ENCODE measurements at regions not wholly inside any gene's neighbourhood (a gene's known extent, or its start where the extent isn't known, plus 50 kb on each side); places are given as distances from the start of the nearest gene placed in this dataset.

GRCh38 chr1:199122085-199122484 lies 483.2 kb downstream of the PTPRC start:
- no peak for DNase-seq

- no peak for DNase-seq
Observed at GRCh38 chr1:199122532-199123311, 483.9 kb downstream of the PTPRC start.

- no peak for DNase-seq
Observed at GRCh38 chr1:199123615-199124014, 484.8 kb downstream of the PTPRC start.

GRCh38 chr1:199124351-199124750 lies 485.5 kb downstream of the PTPRC start:
- no peak for DNase-seq

- no peak for DNase-seq
Observed at GRCh38 chr1:199129247-199129646, 490.4 kb downstream of the PTPRC start.

- DNase-seq = no peak
Observed at GRCh38 chr1:199132006-199132405, 493.2 kb downstream of the PTPRC start.

GRCh38 chr1:199135901-199136300 lies 497.1 kb downstream of the PTPRC start:
- DNase-seq = no peak

- no peak for DNase-seq
Observed at GRCh38 chr1:199138061-199138460, 499.2 kb downstream of the PTPRC start.

GRCh38 chr1:199149591-199149990 lies 510.8 kb downstream of the PTPRC start:
- DNase-seq = no peak

GRCh38 chr1:199150756-199151155 lies 511.9 kb downstream of the PTPRC start:
- no peak for DNase-seq

- DNase-seq = no peak
Observed at GRCh38 chr1:199151634-199152425, 513.0 kb downstream of the PTPRC start.

- no peak for DNase-seq
Observed at GRCh38 chr1:199152676-199153075, 513.8 kb downstream of the PTPRC start.

GRCh38 chr1:199155166-199156019 lies 516.6 kb downstream of the PTPRC start:
- no peak for DNase-seq

GRCh38 chr1:199157494-199157893 lies 518.7 kb downstream of the PTPRC start:
- DNase-seq = peak; percentile 56

GRCh38 chr1:199160521-199161318 lies 521.9 kb downstream of the PTPRC start:
- no peak for DNase-seq

- DNase-seq = no peak
Observed at GRCh38 chr1:199161319-199161680, 522.5 kb downstream of the PTPRC start.

GRCh38 chr1:199161766-199162303 lies 523.0 kb downstream of the PTPRC start:
- DNase-seq = no peak

GRCh38 chr1:199163267-199163666 lies 524.4 kb downstream of the PTPRC start:
- DNase-seq = no peak

GRCh38 chr1:199163670-199164069 lies 524.8 kb downstream of the PTPRC start:
- no peak for DNase-seq

- no peak for DNase-seq
Observed at GRCh38 chr1:199167460-199167859, 528.6 kb downstream of the PTPRC start.

GRCh38 chr1:199168888-199169585 lies 530.2 kb downstream of the PTPRC start:
- DNase-seq = no peak

- DNase-seq = no peak
Observed at GRCh38 chr1:199170711-199171110, 531.9 kb downstream of the PTPRC start.
